Aorta (tissue), 5 donors: ENCODE measurements at regions not wholly inside any gene's neighbourhood (a gene's known extent, or its start where the extent isn't known, plus 50 kb on each side); places are given as distances from the start of the nearest gene placed in this dataset.
"Not testable (repeated sequence)": the region's sequence is repeated elsewhere in the genome, so short reads cannot be mapped to it uniquely, and the experiment has no call there.

ENCODE experiments used
- ATAC-seq: fragments of 200-7000 bp; cut with Tn5 transposase; one replicate; pipeline ENCODE4 v1.9.1; 2022; ENCODE audit warnings: moderate library complexity; ENCODE audit not compliant: low FRiP score
- DNase-seq, 2 donors: peaks; one replicate each; pipeline ENCODE4 v3.0.0-alpha.2; 2020
- H3K27ac ChIP-seq, 2 donors: one replicate each; pipeline ENCODE4 v1.5.1; 2013; ENCODE audit warnings: low read length in 2 of 2, mild to moderate bottlenecking in 2 of 2, moderate library complexity in 2 of 2, control low read depth in 1 of 2, inconsistent platforms in 1 of 2, low read depth in 1 of 2
- H3K27me3 ChIP-seq, 2 donors: one replicate each; pipeline ENCODE4 v1.6.1; 2013; ENCODE audit warnings: control low read depth in 1 of 2, low read length in 1 of 2, mild to moderate bottlenecking in 1 of 2, moderate library complexity in 1 of 2; ENCODE audit not compliant: insufficient read depth in 2 of 2, control insufficient read depth in 1 of 2
- H3K36me3 ChIP-seq, 2 donors: one replicate each; pipeline ENCODE4 v1.6.1; 2013; ENCODE audit warnings: control low read depth in 1 of 2, low read length in 1 of 2, mild to moderate bottlenecking in 1 of 2; ENCODE audit not compliant: insufficient read depth in 2 of 2, control insufficient read depth in 1 of 2
- H3K4me1 ChIP-seq, 2 donors: one replicate each; pipeline ENCODE4 v1.6.1; 2013; ENCODE audit warnings: low read length in 2 of 2, control low read depth in 1 of 2, mild to moderate bottlenecking in 1 of 2, moderate library complexity in 1 of 2; ENCODE audit not compliant: insufficient read depth in 2 of 2, control insufficient read depth in 1 of 2
- H3K4me3 ChIP-seq, 2 donors: one replicate each; pipeline ENCODE4 v1.5.1; 2013; ENCODE audit warnings: low read length in 2 of 2, control low read depth in 1 of 2, mild to moderate bottlenecking in 1 of 2
- H3K9me3 ChIP-seq: one replicate; pipeline ENCODE4 v1.6.1; 2013; ENCODE audit warnings: mild to moderate bottlenecking, low read length; ENCODE audit not compliant: control insufficient read depth
- WGBS, 2 donors: extraction: QIAGEN DNeasy Blood & Tissue Kit; methylation state at CpG; one replicate each; pipeline ENCODE4 v1.1.7; 2013; 5-methylcytosine and 5-hydroxymethylcytosine counted together
- intact Hi-C, 2 donors: fragments of 100-400 bp; cut with DNase I; formaldehyde crosslinking; loops; one replicate each; pipeline versions ENCODE4 v1.14.2 to v1.15.0; 2022
- donor health status: healthy with polysubstance abuse.
- donor health status: Bipolar disorder and iron deficiency.
- donor health status: DM: no; HTN: no; CAD: no.
- donor health status: DM: no; HTN: no; CAD: no.
- donor health status: DM: yes; HTN: yes; CAD: no.

DNA sequence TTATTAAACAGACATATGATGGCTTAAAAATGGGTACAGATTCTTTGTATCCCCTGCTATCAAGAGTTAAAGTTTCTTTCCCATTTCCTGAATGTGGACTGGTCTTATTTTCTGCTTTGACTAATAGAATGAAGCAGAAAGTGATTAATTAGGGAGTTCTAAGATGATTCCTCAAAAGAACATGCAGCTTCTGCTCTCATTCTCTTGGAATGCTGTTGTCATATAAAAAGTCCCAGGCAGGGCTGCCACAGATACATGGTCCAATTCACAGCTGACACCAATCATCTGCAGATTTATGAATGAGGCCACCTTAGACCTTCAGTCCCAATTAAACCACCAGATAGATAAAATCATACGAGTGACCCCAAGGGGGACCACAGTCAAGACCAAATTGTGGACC lies 844.5 kb upstream of the RAG2 start:
- H3K27me3 ChIP-seq, result no peaks in the 10 kb centered on the region
- no peaks in the 10 kb centered on the region for H3K36me3 ChIP-seq
- WGBS, 2 donors, result 73 to 77% methylated on average over 1 of the region's 1 CpG
- H3K27ac ChIP-seq, result no peak overlapping the region
- no peak for DNase-seq
- H3K4me3 ChIP-seq, result no peak overlapping the region
- intact Hi-C loops, result no loop called here
- ATAC-seq, result no peak
- no peaks in the 10 kb centered on the region for H3K4me1 ChIP-seq
- no peaks in the 10 kb centered on the region for H3K9me3 ChIP-seq

DNA sequence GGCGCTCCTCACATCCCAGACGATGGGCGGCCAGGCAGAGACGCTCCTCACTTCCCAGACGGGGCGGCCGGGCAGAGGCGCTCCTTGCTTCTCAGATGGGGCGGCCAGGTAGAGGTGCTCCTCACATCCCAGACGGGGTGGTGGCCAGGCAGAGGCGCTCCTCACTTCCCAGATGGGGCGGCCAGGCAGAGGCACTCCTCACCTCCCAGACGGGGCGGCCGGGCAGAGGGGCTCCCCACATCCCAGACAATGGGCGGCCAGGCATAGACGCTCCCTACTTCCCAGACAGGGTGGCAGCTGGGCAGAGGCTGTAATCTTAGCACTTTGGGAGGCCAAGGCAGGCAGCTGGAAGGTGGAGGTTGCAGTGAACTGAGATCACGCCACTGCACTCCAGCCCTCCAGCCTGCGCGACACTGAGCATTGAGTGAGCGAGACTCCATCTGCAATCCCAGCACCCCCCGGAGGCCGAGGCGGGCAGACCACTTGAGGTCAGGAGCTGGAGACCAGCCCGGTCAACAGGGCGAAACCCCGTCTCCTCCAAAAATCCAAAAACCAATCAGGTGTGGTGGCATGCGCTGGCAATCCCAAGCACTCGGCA lies 833.7 kb upstream of the RAG2 start:
- H3K4me1 ChIP-seq, H3K9me3 ChIP-seq, ATAC-seq, H3K27ac ChIP-seq, H3K27me3 ChIP-seq, intact Hi-C loops, DNase-seq, H3K36me3 ChIP-seq, H3K4me3 ChIP-seq: not testable (repeated sequence)
- 96 to 97% methylated on average over 29 of the region's 29 CpGs for WGBS, 2 donors

GRCh38 chr11:37430966-37431632 lies 833.1 kb upstream of the RAG2 start:
- H3K27me3 ChIP-seq, intact Hi-C loops, H3K9me3 ChIP-seq, ATAC-seq, H3K4me1 ChIP-seq, DNase-seq, H3K36me3 ChIP-seq, H3K4me3 ChIP-seq, H3K27ac ChIP-seq: not testable (repeated sequence)
- WGBS, 2 donors, result 87 to 92% methylated on average over 26 of the region's 26 CpGs

- Histone ChIP-seq H3K4me3 (no peak overlapping the region), H3K27ac (no peak overlapping the region), H3K27me3 (no peaks in the 10 kb centered on the region), H3K9me3 (no peaks in the 10 kb centered on the region), H3K4me1 (no peaks in the 10 kb centered on the region), H3K36me3 (no peaks in the 10 kb centered on the region)
- ATAC-seq (no peak), DNase-seq (no peak)
- intact Hi-C loops, result no loop called here
These were observed 824.5 kb upstream of the RAG2 start for GRCh38 chr11:37422511-37422910.

- H3K4me3 ChIP-seq, result no peak overlapping the region
These were observed 813.3 kb upstream of the RAG2 start for GRCh38 chr11:37411289-37411688.

DNA sequence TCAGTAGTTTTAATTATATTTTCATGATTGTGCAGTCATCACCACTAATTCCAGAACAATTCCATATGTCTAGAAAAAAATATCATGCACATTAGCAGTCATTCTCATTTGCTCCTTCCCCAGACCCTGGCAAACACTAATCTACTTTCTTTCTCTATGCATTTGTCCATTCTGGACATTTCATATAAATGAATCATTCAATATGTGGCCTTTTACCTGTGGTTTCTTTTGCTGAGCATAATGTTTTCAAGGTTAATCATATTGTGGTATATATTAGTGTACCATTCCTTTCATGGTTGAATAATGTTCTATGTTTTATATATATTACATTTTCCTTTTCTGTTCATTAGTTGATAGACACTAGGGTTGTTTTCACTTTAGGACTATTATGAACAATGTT lies 811.1 kb upstream of the RAG2 start:
- ATAC-seq, result no peak
- Histone ChIP-seq H3K36me3 (no peaks in the 10 kb centered on the region), H3K4me3 (no peak overlapping the region), H3K9me3 (no peaks in the 10 kb centered on the region), H3K27ac (no peak overlapping the region), H3K27me3 (no peaks in the 10 kb centered on the region), H3K4me1 (no peaks in the 10 kb centered on the region)
- intact Hi-C loops, result no loop called here
- no peak for DNase-seq

More at GRCh38 chr11:37411289-37411688, 813.3 kb upstream of the RAG2 start:
- WGBS, 2 donors, result 88 to 91% methylated on average over 4 of the region's 4 CpGs
- no peak for DNase-seq
- no peaks in the 10 kb centered on the region for H3K36me3 ChIP-seq
- intact Hi-C loops, result no loop called here
- no peak for ATAC-seq
- no peak overlapping the region for H3K27ac ChIP-seq
- no peaks in the 10 kb centered on the region for H3K9me3 ChIP-seq
- no peaks in the 10 kb centered on the region for H3K27me3 ChIP-seq
- no peaks in the 10 kb centered on the region for H3K4me1 ChIP-seq

DNA sequence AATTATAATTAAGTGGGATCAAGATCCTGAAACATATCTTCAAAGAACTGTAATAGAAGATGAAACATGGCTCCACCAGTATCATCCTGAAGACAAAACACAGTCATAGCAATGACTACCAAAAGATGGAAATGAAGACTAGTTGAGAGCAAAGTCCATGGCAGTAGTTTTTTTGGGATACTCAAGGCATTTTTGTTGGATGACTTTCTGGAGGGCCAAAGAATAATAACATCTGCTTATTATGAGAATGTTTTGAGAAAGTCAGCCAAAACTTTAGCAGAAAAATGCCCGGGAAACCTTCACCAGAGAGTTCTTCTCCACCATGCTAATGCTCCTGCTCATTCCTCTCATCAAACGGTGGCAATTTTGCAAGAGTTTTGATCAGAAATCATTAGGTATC lies 809.4 kb upstream of the RAG2 start:
- intact Hi-C loops, result no loop called here
- H3K9me3 ChIP-seq, result no peaks in the 10 kb centered on the region
- 18 to 33% methylated on average over 2 of the region's 2 CpGs for WGBS, 2 donors
- H3K27me3 ChIP-seq, result no peaks in the 10 kb centered on the region
- DNase-seq (no peak), ATAC-seq (no peak)
- no peak overlapping the region for H3K27ac ChIP-seq
- no peaks in the 10 kb centered on the region for H3K4me1 ChIP-seq
- H3K36me3 ChIP-seq, result no peaks in the 10 kb centered on the region
- no peak overlapping the region for H3K4me3 ChIP-seq

DNA sequence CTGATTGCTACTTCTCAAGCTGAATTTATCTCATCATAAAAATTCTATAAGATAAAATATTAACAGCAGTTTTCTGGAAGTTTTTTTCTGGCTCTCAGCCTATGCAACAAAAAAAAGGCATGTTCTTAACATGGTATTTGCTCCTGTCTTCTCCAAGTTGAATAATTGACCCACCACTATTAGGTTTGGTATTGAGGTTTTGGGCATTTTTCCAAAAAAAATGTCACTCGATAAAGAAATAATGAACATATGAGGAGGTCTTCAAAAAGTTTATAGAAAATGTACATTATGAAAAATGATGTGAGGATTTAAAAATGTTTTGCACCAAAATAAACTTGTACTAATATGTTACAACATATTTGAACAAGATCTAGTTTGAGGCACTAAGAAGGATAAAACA lies 808.6 kb upstream of the RAG2 start:
- Histone ChIP-seq H3K27ac (no peak overlapping the region), H3K4me1 (no peaks in the 10 kb centered on the region), H3K27me3 (no peaks in the 10 kb centered on the region), H3K9me3 (no peaks in the 10 kb centered on the region), H3K36me3 (no peaks in the 10 kb centered on the region), H3K4me3 (no peak overlapping the region)
- intact Hi-C loops, result no loop called here
- 10% methylated on average over 1 of the region's 1 CpG for WGBS, 2 donors
- DNase-seq (no peak), ATAC-seq (no peak)

DNA sequence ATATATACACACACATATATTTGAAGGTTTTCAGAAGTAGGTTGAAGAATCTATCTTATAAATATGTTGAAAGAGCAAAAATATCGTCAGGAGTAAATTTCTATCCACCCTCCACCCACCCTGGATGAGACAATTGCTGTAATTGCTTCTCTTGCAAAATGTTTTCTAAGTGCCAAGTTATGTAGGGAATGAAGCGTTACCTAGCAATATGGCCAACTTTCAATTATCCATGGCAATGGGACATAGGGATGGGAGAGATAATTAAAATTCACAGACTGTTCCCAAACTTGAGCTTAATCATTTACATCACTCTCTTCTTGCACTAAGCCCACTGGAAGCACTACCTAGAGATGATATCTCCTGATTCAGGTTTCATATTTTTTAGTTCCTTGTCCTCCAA lies 806.2 kb upstream of the RAG2 start:
- Histone ChIP-seq H3K4me1 (no peaks in the 10 kb centered on the region), H3K27me3 (no peaks in the 10 kb centered on the region), H3K9me3 (no peaks in the 10 kb centered on the region), H3K4me3 (no peak overlapping the region), H3K36me3 (no peaks in the 10 kb centered on the region), H3K27ac (no peak overlapping the region)
- intact Hi-C loops, result no loop called here
- DNase-seq (no peak), ATAC-seq (no peak)
- 75 to 84% methylated on average over 2 of the region's 2 CpGs for WGBS, 2 donors
